HEK293 (cell line): ENCODE measurements at regions not wholly inside any gene's neighbourhood (a gene's known extent, or its start where the extent isn't known, plus 50 kb on each side); places are given as distances from the start of the nearest gene placed in this dataset.

Experiments
- CTCF ChIA-PET: fragments of 350-600 bp; formaldehyde crosslinking; extraction: SDS; loops from one replicate; lab custom pipeline; 2021; ENCODE audit warnings: antibody characterized with exemption; lab: Yijun Ruan, JAX
- POLR2A ChIA-PET: fragments of 300-600 bp; formaldehyde crosslinking; extraction: SDS; loops from one replicate; lab custom pipeline; 2020; ENCODE audit warnings: antibody characterized with exemption, inconsistent platforms; lab: Yijun Ruan, JAX
- H3K27ac ChIP-seq: fragments of 200-500 bp; sonication (Bioruptor generic); 2 replicates; pipeline ENCODE4 v1.5.1; 2014; ENCODE audit warnings: low read depth, low read length, control low read depth, inconsistent platforms; ENCODE audit errors: extremely low read depth
- H3K36me3 ChIP-seq, 2 experiments: fragments of 200-500 bp in 1 of 2; sonication (Bioruptor generic) in 1 of 2; 1 replicate in 1 of 2; 2 replicates in 1 of 2; pipeline ENCODE4 v1.5.1; 2014 to 2017; ENCODE audit warnings: inconsistent platforms in 2 of 2, low read length in 2 of 2; ENCODE audit not compliant: control insufficient read depth in 2 of 2, insufficient read depth in 1 of 2
- H3K4me1 ChIP-seq: fragments of 200-500 bp; sonication (Bioruptor generic); 2 replicates; pipeline ENCODE4 v1.5.1; 2014; ENCODE audit warnings: mild to moderate bottlenecking, low read length, inconsistent platforms; ENCODE audit not compliant: control insufficient read depth, insufficient read depth
- H3K4me3 ChIP-seq: 2 replicates; pipeline ENCODE4 v1.5.1; 2011; ENCODE audit warnings: low read depth, mild to moderate bottlenecking, control low read depth, low read length, moderate library complexity
- H3K9me3 ChIP-seq: fragments of 200-500 bp; sonication (Bioruptor generic); 2 replicates; pipeline ENCODE4 v1.5.1; 2014; ENCODE audit warnings: low read depth, low read length, inconsistent platforms; ENCODE audit not compliant: control insufficient read depth, insufficient read depth
- PRDM10 ChIP-seq: fragments of 450-650 bp; formaldehyde crosslinking; IDR thresholded peaks from 2 replicates; pipeline ENCODE4 v1.5.1; 2016; ENCODE audit warnings: missing biosample characterization, missing genetic modification characterization
- SCRT2 ChIP-seq: fragments of 450-650 bp; formaldehyde crosslinking; IDR thresholded peaks from 2 replicates; pipeline ENCODE4 v1.5.1; 2016; ENCODE audit warnings: missing biosample characterization, missing genetic modification characterization
- ZIC2 ChIP-seq: fragments of 450-650 bp; formaldehyde crosslinking; IDR thresholded peaks from 2 replicates; pipeline ENCODE4 v1.5.1; 2016; ENCODE audit warnings: missing biosample characterization, missing genetic modification characterization
- ZNF157 ChIP-seq: fragments of 450-650 bp; formaldehyde crosslinking; IDR thresholded peaks from 2 replicates; pipeline ENCODE4 v1.5.1; 2016; ENCODE audit warnings: missing biosample characterization, missing genetic modification characterization
- ZNF239 ChIP-seq: fragments of 450-650 bp; formaldehyde crosslinking; IDR thresholded peaks from 2 replicates; pipeline ENCODE4 v1.5.1; 2016; ENCODE audit warnings: missing biosample characterization, missing genetic modification characterization
- ZNF266 ChIP-seq: fragments of 450-650 bp; formaldehyde crosslinking; IDR thresholded peaks from 2 replicates; pipeline ENCODE4 v1.5.1; 2016; ENCODE audit warnings: missing biosample characterization, missing genetic modification characterization, low read depth
- ZNF48 ChIP-seq: fragments of 450-650 bp; formaldehyde crosslinking; IDR thresholded peaks from 2 replicates; pipeline ENCODE4 v1.5.1; 2016; ENCODE audit warnings: missing biosample characterization, missing genetic modification characterization
- ZNF510 ChIP-seq: fragments of 450-650 bp; formaldehyde crosslinking; IDR thresholded peaks from 2 replicates; pipeline ENCODE4 v1.5.1; 2018; ENCODE audit warnings: mild to moderate bottlenecking, missing genetic modification characterization, missing biosample characterization; ENCODE audit not compliant: insufficient replicate concordance
- ZNF513 ChIP-seq: fragments of 450-650 bp; IDR thresholded peaks from 2 replicates; pipeline ENCODE4 v1.5.1; 2018; ENCODE audit warnings: missing biosample characterization, missing genetic modification characterization
- ZNF777 ChIP-seq: fragments of 450-650 bp; formaldehyde crosslinking; IDR thresholded peaks from 2 replicates; pipeline ENCODE4 v1.5.1; 2017; ENCODE audit warnings: missing biosample characterization, missing genetic modification characterization, borderline replicate concordance
- ZXDB ChIP-seq: fragments of 450-650 bp; formaldehyde crosslinking; IDR thresholded peaks from 2 replicates; pipeline ENCODE4 v1.5.1; 2016; ENCODE audit warnings: missing biosample characterization, missing genetic modification characterization
- TF ChIP-seq, protein P1 (sequence below): fragments of 450-650 bp; formaldehyde crosslinking; IDR thresholded peaks from 2 replicates; pipeline ENCODE4 v1.5.1; 2016; ENCODE audit warnings: missing biosample characterization, missing genetic modification characterization
- TF ChIP-seq, protein P2 (sequence below): fragments of 450-650 bp; formaldehyde crosslinking; IDR thresholded peaks from 2 replicates; pipeline ENCODE4 v1.5.1; 2017; ENCODE audit warnings: missing biosample characterization, missing genetic modification characterization

DNA sequence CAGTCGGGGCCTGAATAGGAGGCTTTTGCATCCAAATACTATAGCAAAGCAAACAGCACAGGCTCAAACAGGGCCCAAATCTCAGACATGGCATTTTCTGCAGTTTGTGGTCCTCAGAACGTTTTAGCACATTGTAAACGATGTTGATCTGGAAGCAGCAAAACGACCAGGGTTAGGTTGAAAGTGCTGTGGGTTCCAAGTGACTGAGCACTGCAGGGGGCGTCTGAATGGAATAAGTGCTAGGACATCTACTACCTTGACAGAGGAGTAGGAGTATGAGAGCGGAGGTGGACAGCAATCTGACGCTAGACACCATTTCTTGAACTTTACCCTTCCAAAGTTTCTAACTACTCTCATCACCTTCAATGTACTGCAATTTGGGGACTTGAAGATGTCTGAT, 214.9 kb downstream of the BARHL2 start:
- ChIA-PET CTCF (no interaction called here), POLR2A (no interaction called here)
- Histone ChIP-seq H3K4me3 (no peak overlapping the region), H3K9me3 (no peaks in the 10 kb centered on the region), H3K36me3 (no peaks in the 10 kb centered on the region), H3K4me1 (no peaks in the 10 kb centered on the region), H3K27ac (no peak overlapping the region)
- TF ChIP-seq, protein P1, sequence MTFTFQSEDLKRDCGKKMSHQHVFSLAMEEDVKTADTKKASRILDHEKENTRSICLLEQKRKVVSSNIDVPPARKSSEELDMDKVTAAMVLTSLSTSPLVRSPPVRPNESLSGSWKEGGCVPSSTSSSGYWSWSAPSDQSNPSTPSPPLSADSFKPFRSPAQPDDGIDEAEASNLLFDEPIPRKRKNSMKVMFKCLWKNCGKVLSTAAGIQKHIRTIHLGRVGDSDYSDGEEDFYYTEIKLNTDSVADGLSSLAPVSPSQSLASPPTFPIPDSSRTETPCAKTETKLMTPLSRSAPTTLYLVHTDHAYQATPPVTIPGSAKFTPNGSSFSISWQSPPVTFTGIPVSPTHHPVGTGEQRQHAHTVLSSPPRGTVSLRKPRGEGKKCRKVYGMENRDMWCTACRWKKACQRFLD (tag by site-specific recombination) = no peak
- TF ChIP-seq ZNF157 (tag by site-specific recombination) (no peak), ZNF510 (tag by site-specific recombination) (no peak), ZNF48 (tag by site-specific recombination) (no peak)
- TF ChIP-seq, protein P2, sequence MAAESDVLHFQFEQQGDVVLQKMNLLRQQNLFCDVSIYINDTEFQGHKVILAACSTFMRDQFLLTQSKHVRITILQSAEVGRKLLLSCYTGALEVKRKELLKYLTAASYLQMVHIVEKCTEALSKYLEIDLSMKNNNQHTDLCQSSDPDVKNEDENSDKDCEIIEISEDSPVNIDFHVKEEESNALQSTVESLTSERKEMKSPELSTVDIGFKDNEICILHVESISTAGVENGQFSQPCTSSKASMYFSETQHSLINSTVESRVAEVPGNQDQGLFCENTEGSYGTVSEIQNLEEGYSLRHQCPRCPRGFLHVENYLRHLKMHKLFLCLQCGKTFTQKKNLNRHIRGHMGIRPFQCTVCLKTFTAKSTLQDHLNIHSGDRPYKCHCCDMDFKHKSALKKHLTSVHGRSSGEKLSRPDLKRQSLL (tag by site-specific recombination) = no peak

DNA sequence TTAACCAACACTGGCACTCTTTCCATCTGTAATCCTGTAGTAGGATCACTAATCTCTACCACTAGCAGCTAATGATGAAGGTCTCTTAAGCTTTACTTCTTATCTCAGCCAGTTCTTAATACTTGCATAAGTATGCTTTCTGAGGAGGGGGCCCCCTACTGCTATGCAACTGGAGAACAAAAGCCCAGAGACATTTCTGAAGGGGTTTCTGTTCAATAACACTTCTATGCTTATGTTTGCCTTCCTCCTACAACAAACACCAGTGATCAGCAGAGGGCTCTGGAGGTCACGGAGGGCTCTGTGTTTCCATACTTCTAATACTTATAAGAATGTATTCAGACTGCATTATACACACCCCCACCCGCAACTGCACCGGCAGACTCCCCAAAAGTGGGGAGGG, 215.8 kb downstream of the BARHL2 start:
- Histone ChIP-seq H3K9me3 (no peaks in the 10 kb centered on the region), H3K4me3 (no peak overlapping the region), H3K27ac (no peak overlapping the region), H3K36me3 (no peaks in the 10 kb centered on the region), H3K4me1 (no peaks in the 10 kb centered on the region)
- TF ChIP-seq ZNF777 (tag by site-specific recombination) = no peak
- TF ChIP-seq ZNF510 (tag by site-specific recombination) = no peak
- no peak for TF ChIP-seq PRDM10 (tag by site-specific recombination)
- TF ChIP-seq ZNF513 = no peak
- no peak for TF ChIP-seq ZNF266 (tag by site-specific recombination)
- no peak for TF ChIP-seq ZNF239 (tag by site-specific recombination)
- CTCF ChIA-PET = no interaction called here
- POLR2A ChIA-PET = no interaction called here

DNA sequence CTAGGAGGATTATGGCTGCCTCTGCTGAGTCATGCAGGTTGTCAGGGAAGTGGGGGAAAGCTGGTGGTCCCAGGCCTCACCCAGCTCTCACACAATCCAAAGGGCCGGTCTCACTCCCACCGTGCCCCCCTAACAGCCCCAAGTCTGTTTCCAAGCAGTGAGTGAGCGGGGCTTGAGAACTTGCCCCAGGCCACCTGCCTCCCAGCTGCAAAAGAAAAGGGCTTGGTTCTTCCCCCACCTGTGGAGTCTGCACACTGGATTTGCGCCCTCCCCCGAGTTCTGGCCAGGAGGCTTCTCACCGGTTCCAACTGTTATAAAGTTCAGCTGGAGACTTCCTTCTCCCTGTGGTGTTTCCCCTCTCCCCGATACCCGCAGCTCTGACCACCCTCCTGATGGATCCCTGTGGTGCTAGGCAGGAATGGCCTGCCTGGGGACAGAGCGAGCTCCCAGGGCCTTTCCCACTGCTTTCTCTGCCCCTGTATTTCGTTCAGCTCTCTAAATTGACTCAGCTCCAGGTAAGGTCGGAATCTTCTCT, 222.3 kb downstream of the BARHL2 start:
- H3K36me3 ChIP-seq = no peaks in the 10 kb centered on the region
- POLR2A ChIA-PET = no interaction called here
- CTCF ChIA-PET = interaction anchor here (0.6 kb wide), 1 partner anchor 105 kb away, joined by 3 read pairs; no protein-coding TSS in a partner anchor
- TF ChIP-seq SCRT2 (tag by site-specific recombination) (peak; percentile 28; the same call in 1 of the 2 replicates), ZIC2 (tag by site-specific recombination) (peak; percentile 93), ZXDB (tag by site-specific recombination) (no peak)
- no peaks in the 10 kb centered on the region for H3K9me3 ChIP-seq
- no peak overlapping the region for H3K4me3 ChIP-seq
- H3K4me1 ChIP-seq = no peaks in the 10 kb centered on the region
- no peak overlapping the region for H3K27ac ChIP-seq
